ENCODE measurements at regions not wholly inside any gene's neighbourhood (a gene's known extent, or its start where the extent isn't known, plus 50 kb on each side); places are given as distances from the start of the nearest gene placed in this dataset.
"Not testable (repeated sequence)": the region's sequence is repeated elsewhere in the genome, so short reads cannot be mapped to it uniquely, and the experiment has no call there.

DNA sequence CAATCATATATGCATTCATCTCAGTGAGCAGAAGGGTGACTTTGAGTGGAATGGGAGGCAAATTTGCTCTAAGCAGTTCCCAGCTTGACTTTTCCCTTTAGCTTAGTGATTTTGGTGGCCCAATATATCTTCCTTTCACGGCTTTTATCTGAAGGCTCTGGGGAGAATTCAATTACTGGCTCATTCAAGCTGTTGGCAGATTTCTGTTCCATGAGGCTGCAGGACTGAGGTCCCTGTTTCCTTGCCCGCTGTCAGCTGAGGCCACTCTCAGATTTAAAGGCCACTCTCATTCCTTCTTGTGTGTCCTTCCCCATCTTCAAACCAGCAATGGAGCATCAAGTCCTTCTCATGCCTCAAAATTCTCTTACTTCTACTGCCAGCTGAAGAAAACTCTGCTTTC is 170.4 kb upstream of the ATP10A start:
- H3K27me3 ChIP-seq (replicated peaks in 1 of 4; ENCODE audit: control extremely low read depth in 1 of 4, control insufficient read depth in 3 of 4, insufficient read depth in 4 of 4, low read length in 3 of 4) = no peaks in the 10 kb centered on the region
- no peak overlapping the region for H3K4me3 ChIP-seq (ENCODE audit: control extremely low read depth in 1 of 5, extremely low read depth in 1 of 5, insufficient read depth in 1 of 5, low read depth in 2 of 5, low read length in 4 of 5)
- Mint-ChIP-seq H3K27ac (no peak overlapping the region), H3K4me1 (no peaks in the 10 kb centered on the region), H3K27me3 (peaks cover 9% of the 10 kb centered on the region), H3K9me3 (ENCODE audit: insufficient read depth) (no peaks in the 10 kb centered on the region), H3K4me3 (no peak overlapping the region)
- H3K79me2 ChIP-seq (ENCODE audit: control insufficient read depth, insufficient read depth, low read length) = no peaks in the 10 kb centered on the region
- no peak for TF ChIP-seq EZH2 (IDR thresholded peaks at IDR 0.05; ENCODE audit: borderline replicate concordance, insufficient read depth, low read depth, low read length, poor library complexity, severe bottlenecking)
- TF ChIP-seq, protein P1, sequence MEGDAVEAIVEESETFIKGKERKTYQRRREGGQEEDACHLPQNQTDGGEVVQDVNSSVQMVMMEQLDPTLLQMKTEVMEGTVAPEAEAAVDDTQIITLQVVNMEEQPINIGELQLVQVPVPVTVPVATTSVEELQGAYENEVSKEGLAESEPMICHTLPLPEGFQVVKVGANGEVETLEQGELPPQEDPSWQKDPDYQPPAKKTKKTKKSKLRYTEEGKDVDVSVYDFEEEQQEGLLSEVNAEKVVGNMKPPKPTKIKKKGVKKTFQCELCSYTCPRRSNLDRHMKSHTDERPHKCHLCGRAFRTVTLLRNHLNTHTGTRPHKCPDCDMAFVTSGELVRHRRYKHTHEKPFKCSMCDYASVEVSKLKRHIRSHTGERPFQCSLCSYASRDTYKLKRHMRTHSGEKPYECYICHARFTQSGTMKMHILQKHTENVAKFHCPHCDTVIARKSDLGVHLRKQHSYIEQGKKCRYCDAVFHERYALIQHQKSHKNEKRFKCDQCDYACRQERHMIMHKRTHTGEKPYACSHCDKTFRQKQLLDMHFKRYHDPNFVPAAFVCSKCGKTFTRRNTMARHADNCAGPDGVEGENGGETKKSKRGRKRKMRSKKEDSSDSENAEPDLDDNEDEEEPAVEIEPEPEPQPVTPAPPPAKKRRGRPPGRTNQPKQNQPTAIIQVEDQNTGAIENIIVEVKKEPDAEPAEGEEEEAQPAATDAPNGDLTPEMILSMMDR (IDR thresholded peaks at IDR 0.05) = no peak
- ATAC-seq (ENCODE audit: low read depth) (no peak), DNase-seq (no peak)
- 100% methylated on average over 1 of the region's 2 CpGs for WGBS (ENCODE audit: insufficient coverage)
- no peaks in the 10 kb centered on the region for H3K9me3 ChIP-seq (ENCODE audit: control extremely low read depth in 1 of 3, control insufficient read depth in 2 of 3, insufficient read depth in 1 of 3, low read length in 2 of 3)
- no peaks in the 10 kb centered on the region for H3K4me1 ChIP-seq (ENCODE audit: control insufficient read depth in 2 of 2, insufficient read depth in 2 of 2, low read length in 2 of 2)
- no peak overlapping the region for H3K9ac ChIP-seq (ENCODE audit: low read length)
- H2AFZ ChIP-seq (ENCODE audit: insufficient read depth, low read depth, low read length, poor library complexity, severe bottlenecking) = no peak overlapping the region
- CTCF ChIA-PET = no interaction called here
- POLR2A ChIA-PET = no interaction called here
- H3K36me3 ChIP-seq (replicated peaks in 1 of 2; ENCODE audit: control extremely low read depth in 1 of 2, control insufficient read depth in 1 of 2, extremely low read depth in 1 of 2, insufficient read depth in 2 of 2, low read length in 1 of 2) = no peaks in the 10 kb centered on the region
- H3K27ac ChIP-seq (ENCODE audit: low read length in 2 of 2) = no peak overlapping the region
- intact Hi-C loops (cut with micrococcal nuclease) = no loop called here
- no peak overlapping the region for H3K4me2 ChIP-seq (replicated peaks; ENCODE audit: low read depth, low read length, poor library complexity, severe bottlenecking)
- no peaks in the 10 kb centered on the region for H4K20me1 ChIP-seq (ENCODE audit: control insufficient read depth, insufficient read depth, low read length, poor library complexity, severe bottlenecking)

DNA sequence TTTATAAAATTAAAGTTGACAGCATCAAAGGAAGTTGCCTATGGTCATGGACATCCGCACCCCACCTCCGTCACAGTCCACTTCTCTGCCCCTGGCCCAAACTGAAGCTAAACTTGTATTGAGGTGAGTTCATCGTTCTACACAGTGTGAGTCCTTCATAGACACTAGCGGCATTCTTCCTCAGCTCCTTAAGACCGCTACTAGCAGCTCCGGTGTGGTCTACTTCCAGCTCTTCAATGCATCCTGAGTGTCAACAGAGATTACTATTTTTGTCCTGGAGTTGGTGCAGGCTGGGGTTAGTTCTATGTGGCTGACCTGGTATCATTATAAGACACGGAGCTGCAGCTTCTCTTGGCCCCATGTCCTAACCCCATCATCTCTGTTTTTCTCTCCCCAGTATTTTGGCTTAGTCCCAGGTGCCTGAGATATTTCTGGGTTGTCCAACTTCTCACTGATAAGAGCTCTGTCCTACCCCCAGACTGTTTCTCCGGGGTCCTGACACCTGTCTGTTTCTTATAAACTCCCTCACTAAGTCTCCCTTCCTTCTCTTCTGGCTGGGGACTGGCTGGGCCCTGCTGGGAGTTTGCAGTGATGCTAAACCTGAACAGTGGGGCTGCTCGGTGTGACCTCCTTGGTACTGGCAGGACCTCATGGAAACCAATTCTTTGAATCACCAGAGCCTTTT is 169.2 kb upstream of the ATP10A start:
- Mint-ChIP-seq H3K4me1 (no peaks in the 10 kb centered on the region), H3K27me3 (peaks cover 6% of the 10 kb centered on the region), H3K27ac (no peak overlapping the region), H3K9me3 (ENCODE audit: insufficient read depth) (no peaks in the 10 kb centered on the region), H3K4me3 (no peak overlapping the region)
- ATAC-seq (ENCODE audit: low read depth) (no peak), DNase-seq (no peak)
- intact Hi-C loops (cut with micrococcal nuclease) = no loop called here
- Histone ChIP-seq H3K9me3 (ENCODE audit: control extremely low read depth in 1 of 3, control insufficient read depth in 2 of 3, insufficient read depth in 1 of 3, low read length in 2 of 3) (no peaks in the 10 kb centered on the region), H3K4me2 (replicated peaks; ENCODE audit: low read depth, low read length, poor library complexity, severe bottlenecking) (no peak overlapping the region), H3K79me2 (ENCODE audit: control insufficient read depth, insufficient read depth, low read length) (no peaks in the 10 kb centered on the region), H3K9ac (ENCODE audit: low read length) (no peak overlapping the region), H3K27ac (ENCODE audit: low read length in 2 of 2) (no peak overlapping the region), H2AFZ (ENCODE audit: insufficient read depth, low read depth, low read length, poor library complexity, severe bottlenecking) (no peak overlapping the region), H3K4me1 (ENCODE audit: control insufficient read depth in 2 of 2, insufficient read depth in 2 of 2, low read length in 2 of 2) (no peaks in the 10 kb centered on the region), H3K36me3 (replicated peaks in 1 of 2; ENCODE audit: control extremely low read depth in 1 of 2, control insufficient read depth in 1 of 2, extremely low read depth in 1 of 2, insufficient read depth in 2 of 2, low read length in 1 of 2) (no peaks in the 10 kb centered on the region), H4K20me1 (ENCODE audit: control insufficient read depth, insufficient read depth, low read length, poor library complexity, severe bottlenecking) (no peaks in the 10 kb centered on the region), H3K27me3 (replicated peaks in 1 of 4; ENCODE audit: control extremely low read depth in 1 of 4, control insufficient read depth in 3 of 4, insufficient read depth in 4 of 4, low read length in 3 of 4) (no peaks in the 10 kb centered on the region), H3K4me3 (ENCODE audit: control extremely low read depth in 1 of 5, extremely low read depth in 1 of 5, insufficient read depth in 1 of 5, low read depth in 2 of 5, low read length in 4 of 5) (no peak overlapping the region)
- POLR2A ChIA-PET = no interaction called here
- CTCF ChIA-PET = interaction anchor here (0.6 kb wide), 1 partner anchor 10 kb away, joined by 4 read pairs; no protein-coding TSS in a partner anchor
- TF ChIP-seq, protein P1 (IDR thresholded peaks at IDR 0.05) = no peak
- no peak for TF ChIP-seq EZH2 (IDR thresholded peaks at IDR 0.05; ENCODE audit: borderline replicate concordance, insufficient read depth, low read depth, low read length, poor library complexity, severe bottlenecking)
- WGBS (ENCODE audit: insufficient coverage) = 68% methylated on average over 2 of the region's 9 CpGs

DNA sequence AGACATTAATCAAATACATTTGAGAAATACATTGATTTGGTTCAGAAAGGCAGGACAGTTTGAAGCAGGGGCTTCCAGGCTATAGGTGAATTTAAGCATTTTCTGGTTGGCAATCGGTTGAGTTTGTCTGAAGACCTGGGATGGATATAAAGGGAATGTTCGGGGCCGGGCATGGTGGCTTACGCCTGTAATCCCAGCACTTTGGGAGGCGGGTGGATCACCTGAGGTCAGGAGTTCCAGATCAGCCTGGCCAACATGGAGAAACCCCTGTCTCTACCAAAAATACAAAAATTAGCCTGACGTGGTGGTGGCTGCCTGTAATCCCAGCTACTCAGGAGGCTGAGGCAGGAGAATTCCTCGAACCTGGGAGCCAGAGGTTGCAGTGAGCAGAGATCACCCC is 166.5 kb upstream of the ATP10A start:
- ATAC-seq (ENCODE audit: low read depth); H3K27me3 ChIP-seq (replicated peaks in 1 of 4; ENCODE audit: control extremely low read depth in 1 of 4, control insufficient read depth in 3 of 4, insufficient read depth in 4 of 4, low read length in 3 of 4); POLR2A ChIA-PET; H3K4me3 Mint-ChIP-seq; H2AFZ ChIP-seq (ENCODE audit: insufficient read depth, low read depth, low read length, poor library complexity, severe bottlenecking); DNase-seq; H3K4me1 ChIP-seq (ENCODE audit: control insufficient read depth in 2 of 2, insufficient read depth in 2 of 2, low read length in 2 of 2); H3K27me3 Mint-ChIP-seq; H3K36me3 ChIP-seq (replicated peaks in 1 of 2; ENCODE audit: control extremely low read depth in 1 of 2, control insufficient read depth in 1 of 2, extremely low read depth in 1 of 2, insufficient read depth in 2 of 2, low read length in 1 of 2); H3K9me3 ChIP-seq (ENCODE audit: control extremely low read depth in 1 of 3, control insufficient read depth in 2 of 3, insufficient read depth in 1 of 3, low read length in 2 of 3); H3K27ac Mint-ChIP-seq; H3K79me2 ChIP-seq (ENCODE audit: control insufficient read depth, insufficient read depth, low read length); CTCF ChIA-PET; H3K9me3 Mint-ChIP-seq (ENCODE audit: insufficient read depth); H3K4me3 ChIP-seq (ENCODE audit: control extremely low read depth in 1 of 5, extremely low read depth in 1 of 5, insufficient read depth in 1 of 5, low read depth in 2 of 5, low read length in 4 of 5); H3K4me2 ChIP-seq (replicated peaks; ENCODE audit: low read depth, low read length, poor library complexity, severe bottlenecking); intact Hi-C loops (cut with micrococcal nuclease); H4K20me1 ChIP-seq (ENCODE audit: control insufficient read depth, insufficient read depth, low read length, poor library complexity, severe bottlenecking); H3K9ac ChIP-seq (ENCODE audit: low read length); H3K4me1 Mint-ChIP-seq; H3K27ac ChIP-seq (ENCODE audit: low read length in 2 of 2): not testable (repeated sequence)
- WGBS (ENCODE audit: insufficient coverage) = 74% methylated on average over 6 of the region's 7 CpGs
